Limb (tissue), 2 donors: ENCODE measurements at regions not wholly inside any gene's neighbourhood (a gene's known extent, or its start where the extent isn't known, plus 50 kb on each side); places are given as distances from the start of the nearest gene placed in this dataset.
A peak's percentile ranks its signal among the peaks of the same experiment; 100 is the strongest.
"Not testable (repeated sequence)": the region's sequence is repeated elsewhere in the genome, so short reads cannot be mapped to it uniquely, and the experiment has no call there.

Source experiments
- DNase-seq, 2 donors: peaks; one replicate each; pipeline ENCODE4 v3.0.0-alpha.2; 2016; ENCODE audit errors: extremely low spot score in 2 of 2

- no peak for DNase-seq
Observed at GRCh38 chr7:114364151-114364550, 50.5 kb upstream of the FOXP2 start.

GRCh38 chr7:114363292-114363691 lies 51.3 kb upstream of the FOXP2 start:
- no peak for DNase-seq

- no peak for DNase-seq
Observed at GRCh38 chr7:114358911-114359310, 55.7 kb upstream of the FOXP2 start.

GRCh38 chr7:114356133-114356532 lies 58.5 kb upstream of the FOXP2 start:
- DNase-seq: no peak

GRCh38 chr7:114354306-114354705 lies 60.3 kb upstream of the FOXP2 start:
- no peak for DNase-seq

GRCh38 chr7:114345494-114345893 lies 69.1 kb upstream of the FOXP2 start:
- peak in 1 of 2 donors; percentile 71 for DNase-seq

- peak in 1 of 2 donors; percentile 38 for DNase-seq
Observed at GRCh38 chr7:114343949-114344708, 70.5 kb upstream of the FOXP2 start.

- DNase-seq: no peak
Observed at GRCh38 chr7:114342431-114343179, 72.0 kb upstream of the FOXP2 start.

GRCh38 chr7:114341648-114342047 lies 73.0 kb upstream of the FOXP2 start:
- DNase-seq: no peak

- DNase-seq: peak in 1 of 2 donors; percentile 26
Observed at GRCh38 chr7:114334989-114335388, 79.6 kb upstream of the FOXP2 start.

GRCh38 chr7:114329458-114329857 lies 85.2 kb upstream of the FOXP2 start:
- DNase-seq: not testable (repeated sequence)

GRCh38 chr7:114317450-114318098 lies 97.0 kb upstream of the FOXP2 start:
- DNase-seq: no peak

GRCh38 chr7:114312649-114313048 lies 102.0 kb upstream of the FOXP2 start:
- DNase-seq: no peak

GRCh38 chr7:114310345-114311110 lies 104.1 kb upstream of the FOXP2 start:
- DNase-seq: no peak

GRCh38 chr7:114309729-114310128 lies 104.9 kb upstream of the FOXP2 start:
- DNase-seq: no peak

GRCh38 chr7:114303301-114303700 lies 111.3 kb upstream of the FOXP2 start:
- DNase-seq: no peak

- no peak for DNase-seq
Observed at GRCh38 chr7:114302858-114303257, 111.8 kb upstream of the FOXP2 start.

GRCh38 chr7:114298011-114298410 lies 116.6 kb upstream of the FOXP2 start:
- no peak for DNase-seq

GRCh38 chr7:114297121-114297520 lies 117.5 kb upstream of the FOXP2 start:
- DNase-seq: no peak

- no peak for DNase-seq
Observed at GRCh38 chr7:114295522-114295921, 119.1 kb upstream of the FOXP2 start.

GRCh38 chr7:114294036-114294435 lies 120.6 kb upstream of the FOXP2 start:
- no peak for DNase-seq
